H9 (cell line): ENCODE measurements at regions not wholly inside any gene's neighbourhood (a gene's known extent, or its start where the extent isn't known, plus 50 kb on each side); places are given as distances from the start of the nearest gene placed in this dataset.

Source experiments
- DNase-seq: peaks from one replicate; pipeline ENCODE4 v3.0.0-alpha.2; 2017
- H2AFZ ChIP-seq: one replicate; pipeline ENCODE4 v1.6.1; 2013; ENCODE audit warnings: mild to moderate bottlenecking, low read length, control low read depth, moderate library complexity
- H2AK5ac ChIP-seq: 2 replicates; pipeline ENCODE4 v1.6.1; 2013; ENCODE audit warnings: low read length, control low read depth, mixed read lengths; ENCODE audit not compliant: insufficient read length
- H2BK120ac ChIP-seq: one replicate; pipeline ENCODE4 v1.6.1; 2013; ENCODE audit warnings: low read depth, mild to moderate bottlenecking, low read length, control low read depth, inconsistent platforms; ENCODE audit not compliant: poor library complexity, severe bottlenecking
- H2BK12ac ChIP-seq: 2 replicates; pipeline ENCODE4 v1.6.1; 2013; ENCODE audit warnings: low read length, control low read depth, mixed read lengths, low read depth; ENCODE audit not compliant: insufficient read length
- H2BK15ac ChIP-seq: 2 replicates; pipeline ENCODE4 v1.6.1; 2013; ENCODE audit warnings: low read depth, low read length, control low read depth
- H2BK20ac ChIP-seq: one replicate; pipeline ENCODE4 v1.6.1; 2013; ENCODE audit warnings: low read depth, mild to moderate bottlenecking, low read length, control low read depth, inconsistent platforms; ENCODE audit not compliant: poor library complexity, severe bottlenecking
- H2BK5ac ChIP-seq: 2 replicates; pipeline ENCODE4 v1.6.1; 2013; ENCODE audit warnings: low read length, control low read depth, mixed read lengths; ENCODE audit not compliant: insufficient read length
- H3K14ac ChIP-seq: 2 replicates; pipeline ENCODE4 v1.6.1; 2013; ENCODE audit warnings: low read length, control low read depth; ENCODE audit not compliant: insufficient read depth
- H3K18ac ChIP-seq: 2 replicates; pipeline ENCODE4 v1.6.1; 2013; ENCODE audit warnings: low read depth, mild to moderate bottlenecking, mixed read lengths, low read length, control low read depth; ENCODE audit not compliant: insufficient read length
- H3K23ac ChIP-seq: 2 replicates; pipeline ENCODE4 v1.6.1; 2013; ENCODE audit warnings: low read length, control low read depth, mixed read lengths, low read depth; ENCODE audit not compliant: insufficient read length
- H3K23me2 ChIP-seq: 2 replicates; pipeline ENCODE4 v1.6.1; 2013; ENCODE audit warnings: low read depth, mild to moderate bottlenecking, mixed read lengths, low read length, control low read depth; ENCODE audit not compliant: insufficient read length, poor library complexity, severe bottlenecking
- H3K27ac ChIP-seq: 2 replicates; pipeline ENCODE4 v1.5.1; 2013; ENCODE audit warnings: low read length, control low read depth, mixed read lengths, low read depth; ENCODE audit not compliant: insufficient read length
- H3K27me3 ChIP-seq: 2 replicates; pipeline ENCODE4 v1.6.1; 2013; ENCODE audit warnings: low read length, control low read depth, inconsistent platforms; ENCODE audit not compliant: insufficient read depth
- H3K4ac ChIP-seq: 2 replicates; pipeline ENCODE4 v1.6.1; 2013; ENCODE audit warnings: low read depth, mild to moderate bottlenecking, control low read depth, inconsistent platforms, low read length, moderate library complexity
- H3K4me1 ChIP-seq: 2 replicates; pipeline ENCODE4 v1.6.1; 2013; ENCODE audit warnings: low read length, control low read depth, inconsistent platforms; ENCODE audit not compliant: insufficient read depth
- H3K4me2 ChIP-seq: 2 replicates; pipeline ENCODE4 v1.6.1; 2013; ENCODE audit warnings: low read length, control low read depth, mixed read lengths; ENCODE audit not compliant: insufficient read length, insufficient read depth
- H3K56ac ChIP-seq: 2 replicates; pipeline ENCODE4 v1.6.1; 2013; ENCODE audit warnings: low read depth, mild to moderate bottlenecking, mixed read lengths, low read length, control low read depth; ENCODE audit not compliant: insufficient read length
- H3K79me1 ChIP-seq: 2 replicates; pipeline ENCODE4 v1.6.1; 2013; ENCODE audit warnings: low read depth, mild to moderate bottlenecking, moderate library complexity, low read length, control low read depth, inconsistent platforms; ENCODE audit not compliant: insufficient read depth, poor library complexity, severe bottlenecking
- H3K79me2 ChIP-seq: 2 replicates; pipeline ENCODE4 v1.6.1; 2013; ENCODE audit warnings: low read length, control low read depth, inconsistent platforms; ENCODE audit not compliant: insufficient read depth
- H3K9ac ChIP-seq: 2 replicates; pipeline ENCODE4 v1.6.1; 2013; ENCODE audit warnings: low read length, control low read depth, mixed read lengths; ENCODE audit not compliant: insufficient read length; ENCODE audit errors: extremely low read depth
- H3K9me3 ChIP-seq: one replicate; pipeline ENCODE4 v1.6.1; 2013; ENCODE audit warnings: low read depth, low read length, inconsistent platforms; ENCODE audit not compliant: control insufficient read depth
- H3T11ph ChIP-seq: one replicate; pipeline ENCODE4 v1.6.1; 2013; ENCODE audit warnings: mild to moderate bottlenecking, low read length, control low read depth, inconsistent platforms
- H4K20me1 ChIP-seq: one replicate; pipeline ENCODE4 v1.6.1; 2013; ENCODE audit not compliant: control insufficient read depth, insufficient read length, insufficient read depth
- H4K5ac ChIP-seq: 2 replicates; pipeline ENCODE4 v1.6.1; 2013; ENCODE audit warnings: low read depth, mild to moderate bottlenecking, mixed read lengths, low read length, control low read depth; ENCODE audit not compliant: insufficient read length
- H4K8ac ChIP-seq: replicated peaks from 2 replicates; pipeline ENCODE4 v1.6.1; 2013; ENCODE audit warnings: low read length, control low read depth, mixed read lengths, low read depth; ENCODE audit not compliant: insufficient read length
- H4K91ac ChIP-seq: 2 replicates; pipeline ENCODE4 v1.6.1; 2013; ENCODE audit warnings: low read depth, mild to moderate bottlenecking, moderate library complexity, mixed read lengths, low read length, control low read depth; ENCODE audit not compliant: insufficient read length
- H3K27ac Mint-ChIP-seq, 3 experiments: 2 replicates in 2 of 3; 3 replicates in 1 of 3; pipeline ENCODE4 v1.8.0; 2020 to 2021; ENCODE audit warnings: mixed read lengths in 3 of 3, mild to moderate bottlenecking in 1 of 3, moderate library complexity in 1 of 3
- H3K27me3 Mint-ChIP-seq: 2 replicates; pipeline ENCODE4 v1.8.0; 2021; ENCODE audit warnings: low read depth, mild to moderate bottlenecking, moderate library complexity, mixed read lengths
- H3K36me3 Mint-ChIP-seq, 3 experiments: 2 replicates in 2 of 3; 3 replicates in 1 of 3; pipeline ENCODE4 v1.8.0; 2020 to 2021; ENCODE audit warnings: low read depth in 3 of 3, mixed read lengths in 3 of 3; ENCODE audit not compliant: insufficient read depth in 1 of 3
- H3K4me1 Mint-ChIP-seq, 2 experiments: 2 replicates each; pipeline ENCODE4 v1.8.0; 2020; ENCODE audit warnings: mixed read lengths in 2 of 2
- H3K4me3 Mint-ChIP-seq, 2 experiments: 2 replicates in 1 of 2; 3 replicates in 1 of 2; pipeline ENCODE4 v1.8.0; 2020 to 2021; ENCODE audit warnings: mild to moderate bottlenecking in 2 of 2, mixed read lengths in 2 of 2, moderate library complexity in 1 of 2
- H3K9me3 Mint-ChIP-seq, 2 experiments: 2 replicates in 1 of 2; 3 replicates in 1 of 2; pipeline ENCODE4 v1.8.0; 2020; ENCODE audit warnings: mild to moderate bottlenecking in 2 of 2, mixed read lengths in 2 of 2, moderate library complexity in 1 of 2
- CTCF ChIP-seq: fragments of 200-600 bp; sonication (generic); conservative IDR thresholded peaks from 3 replicates; pipeline ENCODE4 v1.8.0; 2021; ENCODE audit warnings: antibody characterized with exemption, mild to moderate bottlenecking
- WGBS: extraction: QIAGEN DNeasy Blood & Tissue Kit; methylation state at CpG from one replicate; pipeline ENCODE4 v1.1.7; 2013; ENCODE audit warnings: missing lambda C conversion rate, low lambda C conversion rate, mixed read lengths; ENCODE audit not compliant: insufficient read length; ENCODE audit errors: extremely low coverage; 5-methylcytosine and 5-hydroxymethylcytosine counted together

GRCh38 chr9:26439061-26439624, 453.5 kb downstream of the CAAP1 start:
- H3K79me2 ChIP-seq, result no peaks in the 10 kb centered on the region
- no peak overlapping the region for H3T11ph ChIP-seq
- no peak for TF ChIP-seq CTCF
- no peaks in the 10 kb centered on the region for H3K79me1 ChIP-seq
- WGBS, result no CpG with 5 or more reads among the region's 3 CpGs
- no peaks in the 10 kb centered on the region for H3K23me2 ChIP-seq
- no peak overlapping the region for H3K4ac ChIP-seq
- no peak overlapping the region for H3K56ac ChIP-seq
- H3K4me1 ChIP-seq, result no peaks in the 10 kb centered on the region
- H3K4me3 Mint-ChIP-seq, result no peak overlapping the region
- no peak overlapping the region for H3K23ac ChIP-seq
- no peak overlapping the region for H4K8ac ChIP-seq
- no peak overlapping the region for H3K27ac ChIP-seq
- H2AFZ ChIP-seq, result no peak overlapping the region
- H2AK5ac ChIP-seq, result no peak overlapping the region
- H2BK12ac ChIP-seq, result no peak overlapping the region
- H3K14ac ChIP-seq, result no peak overlapping the region
- no peaks in the 10 kb centered on the region for H3K9me3 Mint-ChIP-seq
- H3K27me3 ChIP-seq, result no peaks in the 10 kb centered on the region
- H3K27ac Mint-ChIP-seq, result no peak overlapping the region
- H3K27me3 Mint-ChIP-seq, result no peaks in the 10 kb centered on the region
- H3K4me1 Mint-ChIP-seq, result peaks cover 7 to 12% of the 10 kb centered on the region in 2 experiments
- no peak overlapping the region for H3K18ac ChIP-seq
- H4K91ac ChIP-seq, result no peak overlapping the region
- H2BK20ac ChIP-seq, result no peak overlapping the region
- H4K20me1 ChIP-seq, result no peaks in the 10 kb centered on the region
- no peak overlapping the region for H3K4me2 ChIP-seq
- H4K5ac ChIP-seq, result no peak overlapping the region
- no peak for DNase-seq
- no peak overlapping the region for H2BK120ac ChIP-seq
- H2BK15ac ChIP-seq, result no peak overlapping the region
- H3K9me3 ChIP-seq, result no peaks in the 10 kb centered on the region
- no peak overlapping the region for H2BK5ac ChIP-seq
- no peaks in the 10 kb centered on the region for H3K36me3 Mint-ChIP-seq
- no peak overlapping the region for H3K9ac ChIP-seq
